NT2/D1 (cell line): ENCODE measurements at regions not wholly inside any gene's neighbourhood (a gene's known extent, or its start where the extent isn't known, plus 50 kb on each side); places are given as distances from the start of the nearest gene placed in this dataset.

Experiments
- SUZ12 ChIP-seq: IDR thresholded peaks from 2 replicates; pipeline ENCODE4 v1.6.1; 2011; ENCODE audit not compliant: insufficient read length, insufficient read depth; ENCODE audit errors: extremely low read depth
- YY1 ChIP-seq: IDR thresholded peaks from 2 replicates; pipeline ENCODE4 v1.6.1; 2011; ENCODE audit not compliant: insufficient read length, insufficient read depth
- ZNF274 ChIP-seq: IDR thresholded peaks from 2 replicates; pipeline ENCODE4 v1.6.1; 2011; ENCODE audit warnings: mild to moderate bottlenecking, low read depth, low read length

DNA sequence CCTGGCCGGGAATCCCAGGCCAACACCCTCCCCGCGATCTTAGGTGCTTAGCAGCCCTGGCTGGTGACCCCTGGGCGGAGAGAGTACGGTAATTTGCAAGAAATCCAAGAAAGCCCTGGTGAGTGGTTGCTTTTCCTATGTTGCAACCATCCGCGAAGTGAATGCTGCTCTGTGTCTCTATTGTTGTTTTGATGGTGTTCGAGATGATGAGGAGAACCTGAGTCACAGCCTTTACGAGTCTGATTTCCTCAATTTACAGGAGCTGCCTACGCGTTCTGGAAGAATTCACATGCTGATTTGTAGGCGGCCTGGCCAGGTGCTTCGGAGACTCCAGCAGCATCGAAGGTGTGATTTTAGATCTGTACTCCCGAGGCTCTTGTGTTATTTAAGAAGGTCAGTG, 63.3 kb downstream of the TMEM235 start:
- TF ChIP-seq YY1 (no peak), ZNF274 (no peak), SUZ12 (no peak)
